GM19324 (cell line): ENCODE measurements at regions not wholly inside any gene's neighbourhood (a gene's known extent, or its start where the extent isn't known, plus 50 kb on each side); places are given as distances from the start of the nearest gene placed in this dataset.

Experiments used
- ATAC-seq: cut with Tn5 transposase; IDR thresholded peaks from one replicate; pipeline ENCODE4 v1.9.1; 2021; ENCODE audit warnings: mild to moderate bottlenecking, moderate library complexity; ENCODE audit not compliant: unreplicated experiment, low FRiP score

- no peak for ATAC-seq
These were observed 146.4 kb upstream of the KCNJ16 start for GRCh38 chr17:69928611-69929010.

- ATAC-seq, result no peak
These were observed 138.0 kb upstream of the KCNJ16 start for GRCh38 chr17:69936996-69937395.

GRCh38 chr17:69943058-69943457 lies 132.0 kb upstream of the KCNJ16 start:
- no peak for ATAC-seq

DNA sequence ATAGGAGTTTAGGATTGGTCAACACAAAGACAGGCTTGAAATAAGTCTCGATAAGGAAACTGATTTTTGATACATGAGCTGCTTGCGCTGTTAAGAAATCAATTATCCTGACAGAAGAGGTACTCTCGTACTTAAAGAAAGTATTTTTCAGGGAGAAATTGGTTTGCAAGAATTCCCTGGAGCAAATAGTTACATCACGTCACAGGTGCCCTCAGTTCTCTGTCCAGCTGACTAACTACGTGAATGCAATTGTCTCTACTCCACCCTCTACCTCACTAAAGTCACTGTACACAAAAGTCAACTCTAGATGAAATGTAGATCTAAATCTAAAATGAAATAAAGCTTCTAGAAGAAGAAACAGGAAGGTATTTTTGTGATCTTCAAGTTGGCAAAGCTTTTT lies 130.6 kb upstream of the KCNJ16 start:
- no peak for ATAC-seq

GRCh38 chr17:69945698-69946185 lies 129.3 kb upstream of the KCNJ16 start:
- no peak for ATAC-seq

DNA sequence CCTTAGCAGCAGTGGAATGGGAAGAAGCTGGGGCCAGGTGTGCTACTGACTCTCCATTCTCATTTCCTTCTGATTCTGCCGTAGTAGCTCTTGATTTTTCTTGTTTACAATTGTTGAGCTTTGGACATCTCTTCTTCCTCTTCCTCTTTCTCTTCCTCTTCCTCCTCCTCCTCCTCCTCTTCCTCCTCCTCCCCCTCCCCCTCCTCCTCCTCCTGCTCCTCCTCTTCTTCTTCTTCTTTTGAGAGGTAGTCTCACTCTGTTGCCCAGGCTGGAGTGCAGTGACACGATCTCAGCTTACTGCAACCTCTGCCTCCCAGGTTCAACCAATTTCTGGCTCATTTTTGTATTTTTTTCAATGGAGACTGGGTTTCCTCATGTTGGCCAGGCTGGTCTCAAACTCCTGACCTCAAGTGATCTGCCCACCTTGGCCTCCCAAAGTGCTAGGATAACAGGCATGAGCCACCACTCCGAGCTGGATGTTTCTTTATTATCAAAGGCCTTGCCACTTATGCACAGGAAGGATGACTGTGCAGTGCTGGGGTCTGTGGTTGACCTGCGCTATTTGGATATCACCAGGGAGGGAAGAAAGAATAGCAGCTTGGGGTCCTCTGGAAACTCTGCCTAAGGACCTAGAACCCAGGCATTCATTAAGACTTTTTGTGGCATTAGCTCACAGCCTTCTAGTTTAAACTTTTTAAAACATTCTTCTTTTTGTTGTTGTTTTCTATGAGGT lies 127.8 kb upstream of the KCNJ16 start:
- no peak for ATAC-seq

GRCh38 chr17:69948406-69948805 lies 126.6 kb upstream of the KCNJ16 start:
- ATAC-seq, result no peak

GRCh38 chr17:69949496-69949895 lies 125.5 kb upstream of the KCNJ16 start:
- no peak for ATAC-seq

- ATAC-seq, result no peak
These were observed 124.9 kb upstream of the KCNJ16 start for GRCh38 chr17:69949973-69950695.

- no peak for ATAC-seq
These were observed 124.2 kb upstream of the KCNJ16 start for GRCh38 chr17:69950701-69951418.

- ATAC-seq, result no peak
These were observed 120.6 kb upstream of the KCNJ16 start for GRCh38 chr17:69954241-69954925.

DNA sequence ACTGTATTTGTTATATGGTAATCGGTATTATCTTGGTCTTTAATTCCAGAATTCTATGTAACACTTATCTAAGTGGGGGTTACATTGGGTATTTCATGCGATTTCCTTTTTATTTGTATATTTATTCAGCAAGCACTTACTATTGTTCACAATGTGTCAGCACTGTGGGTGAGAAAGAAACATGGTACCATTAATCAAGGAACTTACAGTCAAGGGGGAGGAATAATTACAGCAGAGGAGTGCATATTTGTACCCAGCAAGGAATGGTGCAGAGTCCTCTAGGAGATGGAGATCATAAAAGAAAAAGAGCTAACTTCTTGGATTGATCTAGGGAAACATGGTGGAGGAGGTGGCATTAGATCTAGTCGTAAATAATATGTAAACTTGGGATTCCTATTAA lies 117.0 kb upstream of the KCNJ16 start:
- ATAC-seq, result no peak

- no peak for ATAC-seq
These were observed 115.7 kb upstream of the KCNJ16 start for GRCh38 chr17:69959283-69959682.

GRCh38 chr17:69960755-69961154 lies 114.3 kb upstream of the KCNJ16 start:
- no peak for ATAC-seq

- no peak for ATAC-seq
These were observed 113.4 kb upstream of the KCNJ16 start for GRCh38 chr17:69961501-69962145.

DNA sequence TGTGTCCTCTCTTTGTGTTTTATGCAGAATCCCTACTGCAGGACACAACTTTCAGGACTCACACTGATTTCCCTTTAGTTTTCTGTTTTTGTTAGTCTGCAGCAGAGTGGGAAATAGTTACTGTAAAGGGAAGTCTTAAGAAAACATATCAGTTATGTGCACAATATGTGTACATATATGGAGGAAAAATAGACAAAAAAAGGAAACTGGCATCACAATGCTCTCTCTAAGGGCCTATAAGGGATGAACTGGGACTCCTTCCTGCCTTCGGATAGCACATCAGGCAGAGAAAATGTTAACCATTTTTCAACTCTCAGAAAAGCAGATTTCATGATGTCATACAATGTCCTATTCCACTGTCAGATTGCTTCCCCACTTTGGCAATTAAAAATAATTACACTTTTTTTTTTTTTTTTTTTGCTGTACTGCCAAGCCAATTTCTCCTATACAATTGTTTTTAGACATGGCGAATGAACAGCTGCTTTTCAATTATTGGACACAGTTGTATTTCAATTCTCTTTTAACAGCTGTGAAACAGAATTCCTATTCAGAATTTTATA lies 112.5 kb upstream of the KCNJ16 start:
- ATAC-seq, result no peak

- ATAC-seq, result no peak
These were observed 107.1 kb upstream of the KCNJ16 start for GRCh38 chr17:69967910-69968411.

DNA sequence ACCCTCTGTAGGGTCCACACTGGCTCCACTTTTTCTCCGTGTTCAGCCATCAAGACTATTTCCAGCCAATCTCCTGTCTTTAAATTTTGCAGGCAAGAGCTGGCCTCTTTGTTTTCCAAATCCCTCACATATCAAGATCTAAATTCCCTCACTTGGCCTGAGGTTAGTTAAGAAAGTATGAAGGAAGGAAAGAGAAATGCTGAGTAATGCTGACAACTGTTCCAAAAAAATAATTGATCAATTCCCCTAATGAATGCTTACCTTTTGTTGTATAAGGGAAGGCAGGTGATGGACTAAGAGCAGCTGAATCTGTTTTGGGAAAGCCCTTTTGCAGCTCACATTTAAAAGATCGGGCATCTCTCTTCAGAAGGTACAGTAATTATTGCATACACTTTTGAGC lies 105.1 kb upstream of the KCNJ16 start:
- ATAC-seq, result no peak

GRCh38 chr17:69972251-69972650 lies 102.8 kb upstream of the KCNJ16 start:
- ATAC-seq, result no peak

- no peak for ATAC-seq
These were observed 99.2 kb upstream of the KCNJ16 start for GRCh38 chr17:69975808-69976207.
